IMR-90 (cell line): ENCODE measurements at regions not wholly inside any gene's neighbourhood (a gene's known extent, or its start where the extent isn't known, plus 50 kb on each side); places are given as distances from the start of the nearest gene placed in this dataset.

ENCODE experiments used
- ATAC-seq: fragments of 200-7000 bp; cut with Tn5 transposase; 2 replicates; pipeline ENCODE4 v1.9.1; 2020; ENCODE audit warnings: low read depth, mild to moderate bottlenecking, moderate library complexity
- BruUV-seq: library from RNA; stranded (reverse); fragments of 400-500 nt; replicated peaks from 2 replicates; lab custom pipeline; 2021; lab: Mats Ljungman, UMichigan
- CTCF ChIA-PET: fragments of 300-600 bp; formaldehyde crosslinking; extraction: SDS; loops from one replicate; lab custom pipeline; 2021; ENCODE audit warnings: antibody characterized with exemption; lab: Yijun Ruan, JAX
- POLR2A ChIA-PET: fragments of 300-600 bp; sonication (Branson Sonifier 250); formaldehyde crosslinking; loops from one replicate; lab custom pipeline; 2022; ENCODE audit warnings: antibody characterized with exemption; ENCODE audit not compliant: unreplicated experiment; lab: Charles Lee
- DNase-seq: peaks from one replicate; pipeline ENCODE4 v3.0.0; 2013
- H2AFZ ChIP-seq: replicated peaks from 2 replicates; pipeline ENCODE3; 2013; ENCODE audit warnings: low read length, mild to moderate bottlenecking; ENCODE audit not compliant: poor library complexity
- H2AK5ac ChIP-seq: 2 replicates; pipeline ENCODE4 v1.6.1; 2013; ENCODE audit warnings: low read depth, low read length, inconsistent platforms
- H2AK9ac ChIP-seq: replicated peaks from 2 replicates; pipeline ENCODE3; 2013; ENCODE audit warnings: mild to moderate bottlenecking, low read depth, low read length, moderate library complexity; ENCODE audit not compliant: poor library complexity
- H2BK120ac ChIP-seq: 2 replicates; pipeline ENCODE4 v1.6.1; 2013; ENCODE audit warnings: low read depth, low read length, inconsistent platforms
- H2BK15ac ChIP-seq: 3 replicates; pipeline ENCODE4 v1.6.1; 2013; ENCODE audit warnings: low read depth, low read length, inconsistent platforms
- H2BK20ac ChIP-seq: 2 replicates; pipeline ENCODE4 v1.6.1; 2013; ENCODE audit warnings: low read depth, mild to moderate bottlenecking, inconsistent platforms, low read length, moderate library complexity
- H2BK5ac ChIP-seq: 2 replicates; pipeline ENCODE4 v1.6.1; 2013; ENCODE audit warnings: mild to moderate bottlenecking, low read depth, low read length, inconsistent platforms; ENCODE audit not compliant: poor library complexity, severe bottlenecking
- H3K14ac ChIP-seq: replicated peaks from 2 replicates; pipeline ENCODE4 v1.6.1; 2013; ENCODE audit warnings: low read depth, low read length, inconsistent platforms
- H3K18ac ChIP-seq: 2 replicates; pipeline ENCODE4 v1.6.1; 2013; ENCODE audit warnings: low read depth, low read length, control low read depth
- H3K23ac ChIP-seq: 2 replicates; pipeline ENCODE4 v1.6.1; 2013; ENCODE audit warnings: low read depth, low read length, inconsistent platforms
- H3K27ac ChIP-seq: 2 replicates; pipeline ENCODE4 v1.5.1; 2013; ENCODE audit warnings: mild to moderate bottlenecking, control low read depth, low read length; ENCODE audit not compliant: insufficient read depth
- H3K27me3 ChIP-seq: 2 replicates; pipeline ENCODE4 v1.6.1; 2013; ENCODE audit warnings: low read length; ENCODE audit not compliant: control insufficient read depth, insufficient read depth
- H3K36me3 ChIP-seq: 2 replicates; pipeline ENCODE4 v1.6.1; 2013; ENCODE audit warnings: low read length, mixed read lengths; ENCODE audit not compliant: control insufficient read depth, insufficient read depth
- H3K4ac ChIP-seq: 2 replicates; pipeline ENCODE4 v1.6.1; 2013; ENCODE audit warnings: low read depth, low read length, inconsistent platforms
- H3K4me1 ChIP-seq: 2 replicates; pipeline ENCODE4 v1.6.1; 2013; ENCODE audit warnings: low read length, mixed read lengths; ENCODE audit not compliant: control insufficient read depth, insufficient read depth
- H3K4me2 ChIP-seq: 2 replicates; pipeline ENCODE4 v1.6.1; 2013; ENCODE audit warnings: low read depth, mild to moderate bottlenecking, control low read depth, low read length, moderate library complexity
- H3K4me3 ChIP-seq: 2 replicates; pipeline ENCODE4 v1.5.1; 2013; ENCODE audit warnings: low read depth, mild to moderate bottlenecking, control low read depth, low read length, moderate library complexity; ENCODE audit not compliant: insufficient read depth
- H3K56ac ChIP-seq: 2 replicates; pipeline ENCODE4 v1.6.1; 2013; ENCODE audit warnings: low read length, inconsistent platforms; ENCODE audit not compliant: insufficient read depth; ENCODE audit errors: extremely low read depth
- H3K79me1 ChIP-seq, 2 experiments: 2 replicates each; pipeline ENCODE4 v1.6.1; 2013; ENCODE audit warnings: low read length in 2 of 2, inconsistent platforms in 1 of 2, low read depth in 1 of 2
- H3K9ac ChIP-seq: 2 replicates; pipeline ENCODE4 v1.6.1; 2013; ENCODE audit warnings: low read depth, low read length, control low read depth
- H3K9me1 ChIP-seq: 2 replicates; pipeline ENCODE4 v1.6.1; 2013; ENCODE audit warnings: low read length, inconsistent platforms; ENCODE audit not compliant: insufficient read depth
- H3K9me3 ChIP-seq: 2 replicates; pipeline ENCODE4 v1.6.1; 2013; ENCODE audit warnings: low read length; ENCODE audit not compliant: control insufficient read depth, insufficient read depth
- H4K20me1 ChIP-seq: 2 replicates; pipeline ENCODE4 v1.6.1; 2013; ENCODE audit warnings: low read length, inconsistent platforms; ENCODE audit not compliant: insufficient read depth
- H4K5ac ChIP-seq: 2 replicates; pipeline ENCODE4 v1.6.1; 2013; ENCODE audit warnings: mild to moderate bottlenecking, low read depth, low read length, control low read depth
- H4K8ac ChIP-seq, 2 experiments: 2 replicates each; pipeline ENCODE4 v1.6.1; 2013; ENCODE audit warnings: low read depth in 2 of 2, low read length in 2 of 2, control low read depth in 1 of 2, inconsistent platforms in 1 of 2
- H4K91ac ChIP-seq: 2 replicates; pipeline ENCODE4 v1.6.1; 2013; ENCODE audit warnings: low read depth, low read length, inconsistent platforms; ENCODE audit not compliant: insufficient read depth
- BHLHE40 ChIP-seq: fragments of 150-350 bp; IDR thresholded peaks from 2 replicates; pipeline ENCODE4 v1.6.1; 2016; ENCODE audit warnings: mild to moderate bottlenecking, low read depth, low read length
- CEBPB ChIP-seq: IDR thresholded peaks from 2 replicates; pipeline ENCODE4 v1.6.1; 2012; ENCODE audit warnings: low read depth, low read length, improper control_type of control experiment
- CHD1 ChIP-seq: IDR thresholded peaks from 2 replicates; pipeline ENCODE4 v1.6.1; 2012; ENCODE audit warnings: low read depth, low read length, improper control_type of control experiment
- CTCF ChIP-seq: conservative IDR thresholded peaks from 2 replicates; pipeline ENCODE4 v1.5.1; 2012; ENCODE audit warnings: mild to moderate bottlenecking, low read depth, low read length, improper control_type of control experiment
- FOS ChIP-seq: fragments of 150-350 bp; IDR thresholded peaks from 2 replicates; pipeline ENCODE4 v1.6.1; 2016; ENCODE audit warnings: low read depth, low read length
- MAFK ChIP-seq: IDR thresholded peaks from 2 replicates; pipeline ENCODE4 v1.6.1; 2012; ENCODE audit warnings: low read depth, low read length, improper control_type of control experiment
- MAZ ChIP-seq: IDR thresholded peaks from 2 replicates; pipeline ENCODE4 v1.6.1; 2012; ENCODE audit warnings: low read depth, mild to moderate bottlenecking, low read length, improper control_type of control experiment, moderate library complexity, borderline replicate concordance
- MXI1 ChIP-seq: IDR thresholded peaks from 2 replicates; pipeline ENCODE4 v1.6.1; 2012; ENCODE audit warnings: low read depth, mild to moderate bottlenecking, low read length, moderate library complexity, borderline replicate concordance
- NFE2L2 ChIP-seq: fragments of 150-350 bp; IDR thresholded peaks from 2 replicates; pipeline ENCODE4 v1.6.1; 2016; ENCODE audit warnings: low read depth, mild to moderate bottlenecking, low read length
- POLR2A ChIP-seq: IDR thresholded peaks from 2 replicates; pipeline ENCODE4 v1.6.1; 2012; ENCODE audit warnings: mild to moderate bottlenecking, low read depth, low read length
- RAD21 ChIP-seq: IDR thresholded peaks from 2 replicates; pipeline ENCODE4 v1.6.1; 2012; ENCODE audit warnings: low read length, improper control_type of control experiment
- RCOR1 ChIP-seq: IDR thresholded peaks from 2 replicates; pipeline ENCODE4 v1.6.1; 2012; ENCODE audit warnings: mild to moderate bottlenecking, low read length, improper control_type of control experiment; ENCODE audit not compliant: insufficient replicate concordance
- RFX5 ChIP-seq: IDR thresholded peaks from 2 replicates; pipeline ENCODE4 v1.8.0; 2012; ENCODE audit warnings: low read depth, mild to moderate bottlenecking, low read length, moderate library complexity
- SMC3 ChIP-seq: fragments of 150-350 bp; IDR thresholded peaks from 2 replicates; pipeline ENCODE4 v1.6.1; 2016; ENCODE audit warnings: low read depth, mild to moderate bottlenecking, antibody characterized with exemption, low read length, moderate library complexity
- USF2 ChIP-seq: fragments of 150-350 bp; IDR thresholded peaks from 2 replicates; pipeline ENCODE4 v1.6.1; 2017; ENCODE audit warnings: mild to moderate bottlenecking, antibody characterized with exemption, low read length, low read depth
- WGBS, 2 experiments: methylation state at CpG; one replicate each; pipeline versions ENCODE4 v1.1.5 to v1.1.7; 2013; ENCODE audit warnings: missing lambda C conversion rate in 2 of 2; ENCODE audit not compliant: insufficient read length in 1 of 2; ENCODE audit errors: extremely low coverage in 2 of 2; 5-methylcytosine and 5-hydroxymethylcytosine counted together
- dilution Hi-C: fragments of 300-500 bp; cut with HindIII; formaldehyde crosslinking; loops from one replicate; pipeline ENCODE4 v1.14.3; 2018; ENCODE audit warnings: low sequenced_read_pairs; ENCODE audit not compliant: unreplicated experiment
- in situ Hi-C: fragments of 300-500 bp; cut with MboI; formaldehyde crosslinking; loops from 3 replicates; pipeline ENCODE4 v1.14.3; 2019; ENCODE audit warnings: low sequenced_read_pairs, inconsistent platforms, mixed read lengths
- intact Hi-C: fragments of 100-400 bp; cut with micrococcal nuclease; formaldehyde crosslinking; loops from 2 replicates; pipeline ENCODE4 v1.10.0; 2022
- TF ChIP-seq, protein P1 (sequence below): fragments of 150-350 bp; IDR thresholded peaks from 2 replicates; pipeline ENCODE4 v1.6.1; 2016; ENCODE audit warnings: low read depth, mild to moderate bottlenecking, low read length, moderate library complexity, borderline replicate concordance

DNA sequence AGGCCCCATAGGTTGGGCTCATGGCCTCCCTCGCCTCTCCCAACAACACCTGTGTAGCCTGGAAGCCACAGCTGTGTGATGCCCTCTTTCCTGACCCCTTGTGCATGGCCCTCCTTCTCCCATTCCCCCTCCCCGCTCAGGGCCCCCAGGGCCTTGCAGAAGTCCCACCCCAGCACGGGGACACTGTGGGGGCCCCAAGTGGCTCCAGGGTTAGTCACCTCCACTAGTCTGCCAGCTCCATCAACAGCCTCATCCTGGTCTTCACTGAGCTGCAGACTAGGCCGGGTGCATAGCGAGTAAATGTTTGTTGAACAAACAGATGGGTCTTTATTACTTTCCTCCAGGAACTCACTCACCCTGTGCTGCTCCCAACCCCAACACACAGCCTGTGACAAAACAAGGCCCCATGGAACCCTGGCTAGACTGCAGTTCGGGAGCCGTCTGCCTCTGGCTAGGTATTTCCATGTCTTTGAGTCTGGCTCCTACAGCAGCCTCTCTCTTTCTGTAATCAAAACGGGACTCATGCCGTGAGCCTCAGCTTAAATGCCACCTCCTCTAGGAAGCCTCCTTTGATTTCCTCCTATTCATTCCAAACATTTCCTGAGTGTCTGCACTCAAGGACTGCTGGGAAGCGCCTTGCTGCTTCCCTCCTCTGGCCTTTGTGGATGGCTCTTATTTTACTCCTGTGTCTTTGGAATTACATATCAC, 109.9 kb upstream of the ID2 start:
- dilution Hi-C loops = no loop called here

More for the DNA sequence above, 109.9 kb upstream of the ID2 start:
- WGBS, 2 experiments = 85% methylated on average over 4 of the region's 10 CpGs; no CpG with 5 or more reads in 1 of the 2 experiments
- no peak overlapping the region for H3K14ac ChIP-seq
- CTCF ChIA-PET = interaction anchor here (0.7 kb wide), 1 partner anchor 37 kb away, joined by 3 read pairs; no protein-coding TSS in a partner anchor
- no peak overlapping the region for H4K5ac ChIP-seq
- no peak overlapping the region for H2AFZ ChIP-seq
- H3K9me3 ChIP-seq = no peaks in the 10 kb centered on the region
- DNase-seq = no peak
- no peak overlapping the region for H4K91ac ChIP-seq
- no peak overlapping the region for H2BK20ac ChIP-seq
- no peaks in the 10 kb centered on the region for H3K36me3 ChIP-seq
- no peak overlapping the region for H2AK5ac ChIP-seq
- ATAC-seq = no peak
- no peak overlapping the region for H3K4me2 ChIP-seq
- no peak overlapping the region for H2AK9ac ChIP-seq
- H4K8ac ChIP-seq = no peak overlapping the region
- peaks cover 2% of the 10 kb centered on the region; the same call in 1 of the 2 replicates for H3K27me3 ChIP-seq
- H3K23ac ChIP-seq = no peak overlapping the region
- TF ChIP-seq POLR2A (no peak), CEBPB (no peak), RCOR1 (no peak), NFE2L2 (no peak), RFX5 (no peak), MAZ (no peak), CHD1 (no peak), BHLHE40 (no peak), FOS (no peak), RAD21 (no peak), USF2 (no peak), CTCF (no peak), MXI1 (no peak), MAFK (no peak), SMC3 (no peak)
- TF ChIP-seq, protein P1, sequence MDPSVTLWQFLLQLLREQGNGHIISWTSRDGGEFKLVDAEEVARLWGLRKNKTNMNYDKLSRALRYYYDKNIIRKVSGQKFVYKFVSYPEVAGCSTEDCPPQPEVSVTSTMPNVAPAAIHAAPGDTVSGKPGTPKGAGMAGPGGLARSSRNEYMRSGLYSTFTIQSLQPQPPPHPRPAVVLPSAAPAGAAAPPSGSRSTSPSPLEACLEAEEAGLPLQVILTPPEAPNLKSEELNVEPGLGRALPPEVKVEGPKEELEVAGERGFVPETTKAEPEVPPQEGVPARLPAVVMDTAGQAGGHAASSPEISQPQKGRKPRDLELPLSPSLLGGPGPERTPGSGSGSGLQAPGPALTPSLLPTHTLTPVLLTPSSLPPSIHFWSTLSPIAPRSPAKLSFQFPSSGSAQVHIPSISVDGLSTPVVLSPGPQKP = no peak
- H2BK15ac ChIP-seq = no peak overlapping the region
- no peak overlapping the region for H3K4me3 ChIP-seq
- no peak overlapping the region for H2BK5ac ChIP-seq
- H3K27ac ChIP-seq = no peak overlapping the region
- in situ Hi-C loops = no loop called here
- H3K18ac ChIP-seq = no peak overlapping the region
- no peak overlapping the region for H3K4ac ChIP-seq
- intact Hi-C loops = no loop called here
- no TSS peak for BruUV-seq
- H3K79me1 ChIP-seq = no peaks in the 10 kb centered on the region
- peaks cover 7% of the 10 kb centered on the region; the same call in 1 of the 2 replicates for H3K9me1 ChIP-seq
- peaks cover 7% of the 10 kb centered on the region; the same call in 1 of the 2 replicates for H3K4me1 ChIP-seq
- H3K9ac ChIP-seq = no peak overlapping the region
- H3K56ac ChIP-seq = no peak overlapping the region
- H4K20me1 ChIP-seq = no peaks in the 10 kb centered on the region
- POLR2A ChIA-PET = no interaction called here
- H2BK120ac ChIP-seq = no peak overlapping the region
